HuH-7.5 (cell line): ENCODE measurements at regions not wholly inside any gene's neighbourhood (a gene's known extent, or its start where the extent isn't known, plus 50 kb on each side); places are given as distances from the start of the nearest gene placed in this dataset.
"Not testable (repeated sequence)": the region's sequence is repeated elsewhere in the genome, so short reads cannot be mapped to it uniquely, and the experiment has no call there.

Source experiments
- DNase-seq: peaks from one replicate; pipeline ENCODE4 v3.0.0; 2011; ENCODE audit warnings: low spot score

DNA sequence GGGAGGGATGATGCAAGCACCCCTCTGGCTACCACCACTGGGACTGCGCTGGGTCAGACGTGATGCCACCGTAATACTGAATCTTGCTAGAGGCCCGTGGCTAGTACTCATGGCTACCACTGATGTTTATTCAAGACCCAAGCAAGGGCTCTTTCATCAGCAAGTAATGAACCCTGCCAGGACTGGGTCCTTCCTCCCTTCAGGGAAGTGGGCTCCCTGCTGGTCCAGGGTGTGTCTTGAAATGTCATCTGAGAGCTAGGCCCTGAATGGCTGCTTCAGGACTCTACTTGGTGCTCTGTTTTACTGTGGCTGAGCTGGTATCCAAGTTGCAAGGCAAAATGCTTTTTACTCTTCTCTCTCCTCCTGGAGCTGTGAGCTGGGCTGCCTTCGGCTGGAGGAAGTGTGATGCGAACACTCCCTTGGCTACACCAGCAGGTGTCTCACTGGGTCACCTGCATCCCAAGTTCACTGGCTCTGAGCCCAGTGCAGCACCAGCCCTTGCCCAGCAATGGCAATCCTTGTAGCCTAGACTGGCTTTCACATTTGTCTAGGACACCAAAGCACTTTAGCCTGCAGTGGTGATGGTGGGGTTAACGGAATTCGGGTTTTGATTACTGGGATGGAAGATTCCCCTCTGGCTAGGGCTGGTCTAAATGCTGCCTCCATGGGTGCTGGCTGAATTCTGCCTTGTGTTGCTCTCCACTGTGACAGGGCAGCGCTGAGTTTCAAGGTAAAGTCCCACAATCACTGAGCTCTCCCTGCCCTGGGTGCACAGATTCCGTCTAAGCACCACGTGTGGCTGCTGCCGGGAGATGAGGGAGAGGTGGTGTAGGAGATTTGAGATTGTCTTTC is 98.6 kb downstream of the USP22 start:
- DNase-seq = peak; percentile 12

DNA sequence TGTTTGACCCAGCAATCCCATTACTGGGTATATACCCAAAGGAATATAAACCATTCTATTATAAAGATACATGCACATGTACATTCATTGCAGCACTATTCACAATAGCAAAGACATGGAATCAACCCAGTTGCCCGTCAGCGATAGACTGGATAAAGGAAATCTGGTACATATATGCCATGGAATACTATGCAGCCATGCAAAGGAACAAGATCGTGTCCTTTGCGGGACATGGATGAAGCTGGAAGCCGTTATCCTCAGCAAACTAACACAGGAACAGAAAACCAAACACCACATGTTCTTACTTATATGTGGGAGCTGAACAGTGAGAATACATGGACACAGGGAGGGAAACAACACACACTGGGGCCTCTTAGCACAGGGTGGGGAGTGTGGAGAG is 95.1 kb downstream of the USP22 start:
- not testable (repeated sequence) for DNase-seq

DNA sequence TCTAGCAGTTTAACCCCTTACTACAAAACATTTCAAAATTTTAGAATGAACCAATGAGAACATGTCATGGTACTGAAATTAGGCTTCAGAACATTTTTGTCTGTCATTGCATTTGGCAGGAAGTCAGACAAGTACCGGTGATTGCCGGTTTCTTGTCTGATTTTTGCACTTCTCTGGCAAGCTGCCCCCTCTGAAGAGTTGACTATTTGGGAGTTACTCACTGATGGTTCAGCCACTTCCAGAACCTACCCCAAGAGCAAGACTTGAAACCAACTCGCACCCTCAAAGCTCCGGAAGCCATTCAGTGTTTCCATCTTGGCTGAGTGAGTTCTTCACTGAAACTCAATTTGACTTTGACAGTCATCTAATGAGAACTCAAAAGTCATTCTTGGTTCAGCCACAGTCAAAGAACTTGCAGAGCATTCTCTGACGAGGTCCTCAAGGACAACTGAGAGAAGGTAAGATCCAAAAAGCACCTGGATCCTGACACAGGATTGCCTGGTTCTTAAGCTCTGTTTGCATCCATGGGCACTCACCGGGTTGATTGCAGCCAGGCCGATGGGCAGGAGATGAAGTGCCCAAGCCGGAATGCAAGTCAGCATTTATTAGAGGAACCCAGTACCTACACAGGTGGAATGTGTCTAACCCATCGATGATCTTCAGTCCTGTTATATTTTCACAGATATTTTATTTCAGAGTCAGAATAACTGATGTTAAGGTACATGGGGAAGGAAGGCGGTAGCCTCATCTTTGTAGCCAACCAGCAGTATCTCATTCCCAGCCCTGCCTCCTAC is 93.6 kb downstream of the USP22 start:
- DNase-seq = no peak
